IPS-11a (cell line): ENCODE measurements at regions not wholly inside any gene's neighbourhood (a gene's known extent, or its start where the extent isn't known, plus 50 kb on each side); places are given as distances from the start of the nearest gene placed in this dataset.

ENCODE experiments used
- H3K4me3 ChIP-seq: one replicate; pipeline ENCODE4 v1.5.1; 2013; ENCODE audit warnings: low read depth, low read length, control low read depth

DNA sequence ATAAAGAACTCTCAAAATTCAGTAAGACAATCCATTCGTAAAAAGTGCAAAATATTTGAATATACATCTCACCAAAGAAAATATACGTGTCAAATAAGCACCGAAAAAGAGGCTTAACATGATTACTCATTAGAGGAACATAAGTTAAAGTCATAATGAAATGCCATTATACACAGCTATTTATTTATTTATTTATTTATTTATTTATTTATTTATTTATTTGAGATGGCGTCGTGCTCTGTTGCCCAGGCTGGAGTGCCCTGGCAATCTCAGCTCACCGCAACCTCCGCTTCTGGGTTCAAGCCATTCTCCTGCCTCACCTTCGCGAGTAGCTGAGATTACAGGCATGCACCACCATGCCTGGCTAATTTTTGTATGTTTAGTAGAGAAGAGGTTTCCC is 203.6 kb upstream of the UBASH3B start:
- no peak overlapping the region for H3K4me3 ChIP-seq

DNA sequence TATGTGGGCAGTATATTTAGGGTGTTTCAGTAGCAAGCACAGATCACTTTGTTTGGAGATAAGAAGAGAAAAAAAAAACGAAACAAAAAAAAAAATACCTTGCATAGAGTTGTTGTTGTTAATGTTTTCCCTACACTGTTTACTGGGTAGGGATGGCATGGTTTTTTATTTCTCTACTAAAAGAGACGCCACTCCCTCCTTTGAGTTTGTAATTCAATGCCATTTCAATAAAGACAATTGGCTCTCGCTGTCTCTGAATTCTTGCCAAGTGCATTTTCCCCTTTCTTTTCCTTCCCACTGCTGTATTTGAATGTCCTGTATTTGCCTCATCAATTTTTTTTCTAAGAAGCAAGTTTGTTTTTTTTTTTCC is 213.9 kb upstream of the UBASH3B start:
- no peak overlapping the region for H3K4me3 ChIP-seq

DNA sequence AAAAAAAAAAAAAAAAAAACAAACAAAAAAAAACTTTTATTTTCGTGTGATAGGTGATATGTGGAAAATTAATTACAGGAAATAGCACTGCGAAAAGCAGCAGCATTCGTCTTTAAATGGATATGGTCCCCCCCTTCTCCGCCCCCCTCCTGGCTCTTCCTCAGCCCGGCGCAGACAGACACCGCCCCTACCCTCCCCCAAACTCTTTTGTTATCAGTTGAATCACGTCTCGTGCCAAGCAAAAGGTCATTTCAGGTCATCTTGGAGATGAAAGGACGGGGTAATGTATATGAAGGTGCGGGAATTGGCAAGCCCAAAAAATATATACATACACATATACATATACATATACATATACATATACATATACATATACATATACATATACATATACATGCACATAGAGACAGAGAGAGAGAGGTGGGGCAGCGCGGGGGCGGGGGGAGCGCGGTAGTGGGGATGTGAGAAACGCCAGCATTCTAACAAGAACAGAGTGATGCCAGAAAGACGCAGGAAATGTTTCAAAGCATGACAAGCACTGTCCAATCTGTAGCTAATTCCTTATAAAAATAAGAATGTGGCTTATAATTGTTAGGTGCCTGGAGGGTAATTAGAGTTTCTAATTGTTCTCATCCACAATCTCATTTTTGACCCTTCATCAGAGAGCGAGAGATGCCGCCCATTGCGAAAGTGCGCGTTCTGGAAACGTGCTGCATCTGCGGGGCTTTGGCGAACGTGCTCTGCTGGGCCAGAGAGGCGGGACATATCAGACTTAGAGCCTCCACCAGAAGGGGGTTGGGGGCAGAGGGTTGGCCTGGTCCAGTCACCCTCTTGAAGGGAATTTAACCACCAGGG is 214.5 kb upstream of the UBASH3B start:
- no peak overlapping the region for H3K4me3 ChIP-seq

DNA sequence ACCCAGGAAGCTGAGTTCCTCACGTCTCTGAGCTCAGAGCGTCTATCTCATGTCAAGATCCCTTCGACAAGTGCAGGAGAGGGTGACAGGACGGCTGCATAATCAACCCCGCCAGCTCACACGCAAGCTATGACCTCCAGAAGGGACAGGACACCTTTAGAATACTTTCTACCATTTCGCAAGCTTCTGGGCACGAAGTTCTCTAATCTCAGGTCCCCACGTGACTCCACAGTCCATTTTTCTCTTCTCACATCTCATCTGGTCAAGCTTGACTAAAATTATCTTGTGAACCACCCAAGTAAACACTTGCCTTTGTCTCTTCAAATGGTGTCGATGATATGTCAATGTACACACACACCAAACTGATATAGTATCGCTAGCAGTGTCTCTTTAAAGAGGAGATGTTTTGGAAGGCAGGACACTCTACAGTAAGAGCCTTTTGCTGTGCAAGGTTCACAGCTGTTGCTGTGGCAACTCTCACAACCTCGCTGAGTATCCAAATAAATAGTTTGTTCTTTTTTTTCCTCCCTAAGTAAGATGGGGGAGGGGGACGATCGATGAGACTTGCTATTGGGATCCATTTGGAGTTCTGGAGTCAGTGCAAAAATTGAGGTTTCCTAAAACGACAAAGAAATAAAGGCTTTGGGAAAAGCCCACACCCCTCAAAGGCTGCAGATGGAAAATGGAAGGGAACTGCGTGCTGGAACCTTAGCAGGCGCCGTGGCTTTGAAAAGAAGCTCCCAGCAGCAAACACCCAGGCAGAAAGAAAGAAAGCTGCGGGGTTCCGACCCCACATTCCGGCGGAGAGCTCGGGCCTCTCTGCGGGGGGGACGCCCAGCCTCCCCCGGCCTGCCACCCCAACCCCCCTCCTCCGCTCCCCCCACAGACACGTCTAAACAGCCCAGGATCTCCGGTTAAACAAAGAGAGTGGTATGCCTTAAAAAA is 215.4 kb upstream of the UBASH3B start:
- H3K4me3 ChIP-seq: peak overlapping the region; percentile 13

DNA sequence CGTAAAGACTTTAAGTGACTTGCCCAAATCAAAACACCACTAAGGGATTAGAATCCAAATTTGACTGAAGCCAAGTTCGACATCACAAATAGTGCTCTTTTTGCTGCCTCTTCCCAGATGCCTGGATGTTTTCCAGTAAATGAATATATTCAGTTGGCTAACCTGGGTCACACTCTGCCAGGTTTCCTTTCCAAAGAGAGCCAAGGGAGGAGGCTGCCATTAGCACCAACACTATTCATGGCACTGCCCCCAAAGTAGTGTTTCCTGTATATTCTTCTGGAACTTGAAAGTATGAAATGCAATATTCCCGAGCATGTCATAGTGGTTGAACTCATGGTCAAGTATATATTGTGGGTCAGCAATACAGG is 219.3 kb upstream of the UBASH3B start:
- H3K4me3 ChIP-seq: no peak overlapping the region

DNA sequence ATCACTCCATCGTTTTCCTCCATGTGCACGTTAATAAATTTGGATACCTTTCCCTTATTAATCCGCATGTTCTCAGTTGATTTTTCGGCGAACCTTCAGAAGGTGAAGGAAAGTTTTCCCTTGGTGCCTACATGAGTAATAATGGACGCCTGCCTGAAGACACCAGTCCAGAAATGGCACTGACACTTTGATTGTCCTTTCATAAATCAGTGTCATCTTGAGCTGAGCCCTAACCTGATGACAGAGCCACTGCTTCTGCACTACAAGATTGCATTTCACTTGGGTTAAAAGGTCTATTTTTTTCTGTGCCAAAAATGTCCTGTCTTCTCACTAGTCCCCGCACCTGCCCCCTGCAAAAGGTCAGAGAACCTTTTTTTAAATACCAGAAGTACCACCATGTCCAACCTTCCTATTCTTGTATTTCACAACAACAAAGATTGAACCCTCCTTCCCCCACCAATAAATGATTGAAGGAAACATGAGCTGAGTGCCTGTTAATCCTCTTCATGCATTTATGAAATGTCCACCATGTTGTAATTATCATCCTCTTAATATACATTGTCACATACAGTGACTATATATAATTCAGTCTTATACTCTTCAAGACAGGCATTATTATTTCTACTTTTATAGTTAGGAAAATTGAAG is 219.9 kb upstream of the UBASH3B start:
- no peak overlapping the region for H3K4me3 ChIP-seq

DNA sequence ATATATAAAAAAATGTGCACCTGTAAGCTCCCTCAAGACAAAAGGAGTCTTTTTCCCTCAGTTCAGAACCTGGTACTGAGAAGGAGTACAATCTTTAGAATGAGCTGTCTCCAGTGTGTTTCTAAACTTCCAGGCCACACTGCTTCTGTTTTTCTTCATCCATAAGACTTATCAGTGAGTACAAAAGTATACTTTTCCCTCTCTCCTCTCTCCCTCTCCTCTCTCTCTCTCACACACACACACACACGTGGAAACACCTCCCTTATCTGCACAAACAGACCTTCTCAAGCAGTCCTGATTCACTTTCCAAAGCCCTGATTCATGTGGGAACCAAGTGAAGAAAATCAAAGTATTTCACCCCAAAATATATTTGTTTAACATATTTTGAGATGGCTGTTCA is 220.7 kb upstream of the UBASH3B start:
- no peak overlapping the region for H3K4me3 ChIP-seq

DNA sequence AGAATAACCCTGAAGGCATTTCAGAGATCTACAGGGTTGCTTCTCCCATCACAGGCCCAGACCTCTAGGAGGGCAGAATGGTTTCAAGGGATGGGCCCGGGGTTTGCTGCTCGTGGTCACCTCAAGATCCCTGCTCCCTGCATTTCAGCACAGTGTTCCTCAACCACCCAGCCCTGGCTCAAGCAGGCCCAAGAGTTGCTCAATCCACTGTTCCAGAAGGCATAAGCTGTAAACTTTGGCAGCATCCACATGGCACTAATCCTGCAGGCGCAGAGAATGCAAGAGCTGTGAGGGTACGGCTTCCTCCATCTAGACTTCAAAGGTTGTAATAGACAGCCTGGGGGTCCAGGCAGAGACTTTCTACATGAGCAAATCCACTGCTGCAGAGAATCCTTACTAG is 225.0 kb upstream of the UBASH3B start:
- H3K4me3 ChIP-seq: no peak overlapping the region

DNA sequence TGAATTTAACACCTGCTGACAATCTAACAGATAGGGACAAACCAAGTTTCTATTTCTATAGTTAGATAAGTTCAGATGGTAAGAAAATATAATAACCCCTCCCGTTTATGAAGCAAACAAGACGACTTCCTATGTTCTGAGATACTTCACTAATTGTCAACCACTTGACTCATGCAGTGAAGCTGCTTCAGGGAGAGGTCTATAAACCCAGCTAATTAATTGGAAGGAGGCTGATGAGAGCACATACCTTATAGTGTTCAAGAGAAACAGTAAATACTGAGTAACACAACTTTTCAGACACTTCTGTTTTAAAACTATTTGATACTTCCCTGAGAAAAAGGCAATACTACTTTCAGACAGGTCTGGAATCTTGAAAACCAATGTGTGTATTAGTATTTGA is 229.4 kb upstream of the UBASH3B start:
- H3K4me3 ChIP-seq: no peak overlapping the region

DNA sequence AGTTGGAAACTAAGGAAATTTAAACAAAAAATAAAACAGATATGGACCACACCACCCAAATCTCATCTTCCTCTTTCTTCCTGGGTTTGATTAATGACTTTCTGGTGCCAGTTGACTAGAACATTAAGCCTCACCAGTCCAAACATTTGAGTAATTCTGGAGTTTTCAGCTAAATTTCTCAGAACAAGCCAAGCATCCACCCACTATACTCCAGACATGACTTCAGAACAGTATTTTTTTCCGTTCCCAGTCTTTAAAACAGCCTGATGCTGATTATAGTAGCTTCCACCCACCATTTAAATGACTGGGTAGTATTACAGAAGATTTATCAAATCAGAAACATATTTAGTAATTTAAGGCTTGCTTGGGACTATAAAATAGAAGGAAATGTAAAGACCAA is 230.9 kb upstream of the UBASH3B start:
- no peak overlapping the region for H3K4me3 ChIP-seq

DNA sequence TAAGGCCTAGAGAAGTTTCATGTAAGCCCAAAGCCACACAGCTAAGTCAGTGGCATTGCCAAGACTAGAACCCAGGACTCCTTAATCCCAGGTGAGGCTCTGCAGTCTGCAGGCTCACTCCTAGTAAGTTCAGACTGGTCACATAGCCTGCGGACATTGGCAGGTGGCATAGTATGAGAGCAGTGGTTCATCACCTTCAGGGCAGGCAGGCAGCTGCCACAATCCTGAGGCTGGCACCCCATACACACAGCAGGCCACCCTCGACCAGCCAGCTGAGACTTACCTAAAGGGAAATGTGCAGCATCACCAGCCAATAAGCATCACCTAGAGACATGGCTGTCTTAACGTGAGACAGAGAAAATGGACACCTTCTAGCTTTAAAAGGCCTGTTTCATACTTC is 231.6 kb upstream of the UBASH3B start:
- no peak overlapping the region for H3K4me3 ChIP-seq

DNA sequence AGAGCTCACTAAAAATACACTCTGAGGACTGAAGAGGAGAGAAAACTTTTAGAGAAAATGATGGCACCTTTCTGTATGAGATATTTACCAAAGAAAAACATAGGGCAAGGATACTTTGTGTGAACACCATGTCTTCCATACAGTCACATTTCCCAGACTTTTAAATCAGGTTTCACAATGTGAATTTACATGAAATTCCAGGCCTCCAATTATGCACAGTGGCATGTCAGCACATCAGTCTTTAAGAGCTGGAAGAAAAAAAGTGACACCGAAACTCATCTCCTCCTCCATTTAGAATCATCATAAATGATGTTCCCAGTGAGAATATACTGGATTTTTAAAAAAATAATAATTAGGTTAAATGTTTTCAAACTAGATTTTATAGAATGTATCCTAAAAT is 232.2 kb upstream of the UBASH3B start:
- H3K4me3 ChIP-seq: no peak overlapping the region

DNA sequence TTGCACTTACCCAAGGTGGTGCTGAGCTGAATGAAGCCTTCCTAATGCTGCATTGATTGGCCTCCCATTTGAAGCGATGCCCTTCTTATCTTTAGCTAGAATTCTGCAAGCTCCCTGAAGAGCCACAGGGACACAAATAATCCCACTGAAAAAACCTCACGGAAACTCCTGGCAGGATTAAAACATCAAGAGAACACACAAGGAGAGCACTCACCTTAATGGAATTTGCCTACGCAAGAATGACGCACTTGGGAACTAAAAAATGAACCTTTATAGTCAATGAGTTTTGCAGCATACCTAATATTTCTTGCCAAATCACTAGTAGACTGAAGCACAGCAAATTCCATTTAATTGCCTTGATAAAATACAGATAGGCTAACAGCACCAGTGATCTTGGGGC is 232.8 kb upstream of the UBASH3B start:
- H3K4me3 ChIP-seq: no peak overlapping the region

DNA sequence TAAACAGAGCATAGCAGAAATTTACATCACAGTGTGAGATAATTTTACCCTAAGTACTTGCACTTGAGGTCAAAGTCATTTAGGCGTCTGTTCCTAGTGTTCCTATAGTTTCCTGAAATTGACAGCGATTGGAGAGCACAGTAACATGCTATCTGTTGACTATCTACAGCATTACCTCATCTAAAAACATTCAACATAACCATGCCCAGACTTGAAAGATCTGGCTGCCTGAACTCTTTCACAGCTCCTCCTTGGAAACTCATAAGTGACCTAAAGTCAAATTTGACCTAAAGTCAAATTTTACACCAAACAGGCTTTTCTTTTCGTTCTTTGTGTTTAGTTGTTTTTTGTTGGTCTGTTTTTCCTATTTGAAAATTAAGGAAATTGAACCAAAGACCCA is 233.8 kb upstream of the UBASH3B start:
- H3K4me3 ChIP-seq: no peak overlapping the region

DNA sequence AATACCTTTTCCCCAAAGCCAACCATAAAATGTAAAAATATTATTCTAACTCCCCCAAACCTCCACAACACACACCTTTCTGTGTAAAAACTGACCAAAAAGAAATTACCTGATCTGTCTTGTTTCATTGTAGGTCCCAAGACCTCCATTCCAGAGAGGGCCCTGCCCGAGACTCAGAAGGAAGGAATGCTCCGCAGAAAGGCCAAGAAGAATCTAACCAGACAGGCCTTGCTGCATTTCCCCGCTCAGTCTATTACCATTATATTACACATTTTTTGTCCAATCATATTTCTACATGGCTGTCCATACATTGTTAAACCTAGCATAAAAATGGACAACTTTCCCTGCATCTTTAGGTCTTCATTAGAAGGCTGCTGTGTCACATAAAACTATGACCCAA is 237.5 kb upstream of the UBASH3B start:
- no peak overlapping the region for H3K4me3 ChIP-seq

DNA sequence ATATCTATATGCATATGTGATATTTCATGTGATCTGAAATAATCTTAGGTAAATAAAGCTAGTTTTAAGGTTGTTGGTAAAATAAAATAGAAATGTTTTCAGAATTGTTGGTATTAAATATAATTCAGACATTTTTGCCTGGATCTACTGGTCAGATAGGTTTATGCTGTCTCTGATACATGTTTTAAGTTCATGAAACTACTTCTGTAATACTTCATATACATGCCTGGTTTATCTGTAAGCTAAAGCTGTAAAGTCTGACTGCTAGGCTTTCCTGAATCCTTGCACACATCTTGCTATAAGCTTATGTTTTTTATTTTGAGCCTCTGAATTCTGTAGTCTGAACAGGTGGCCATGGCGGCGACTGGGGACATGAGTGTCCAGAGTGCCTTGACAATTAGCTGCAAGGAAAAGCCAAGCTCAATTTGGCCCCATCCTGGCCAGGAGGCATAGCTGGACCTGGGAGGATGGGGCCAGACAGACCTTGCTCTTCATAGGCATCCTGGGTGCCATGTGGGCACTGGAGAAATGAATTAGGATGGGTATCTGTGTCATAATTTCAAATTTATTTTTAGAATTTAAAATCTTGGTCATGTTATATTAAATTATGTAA is 241.0 kb upstream of the UBASH3B start:
- H3K4me3 ChIP-seq: no peak overlapping the region

DNA sequence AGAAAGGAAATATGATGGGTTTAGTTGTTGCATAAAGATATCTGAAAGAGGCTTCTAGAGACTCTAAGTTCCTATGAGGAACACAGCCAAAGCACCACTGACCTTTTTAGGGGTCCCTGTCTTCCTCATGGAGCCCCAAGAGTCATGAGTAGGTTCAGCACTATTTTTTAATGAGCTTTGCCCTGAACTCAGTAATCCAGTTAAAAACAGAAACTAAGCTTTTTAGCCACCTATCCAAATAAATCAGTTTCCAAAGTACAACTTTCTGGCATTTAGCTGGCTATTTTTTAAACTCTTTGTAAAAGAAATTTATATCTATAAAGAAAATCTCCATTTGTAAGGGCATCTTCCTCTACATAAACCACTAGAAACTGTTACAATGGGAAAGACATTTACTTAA is 241.8 kb upstream of the UBASH3B start:
- H3K4me3 ChIP-seq: no peak overlapping the region

DNA sequence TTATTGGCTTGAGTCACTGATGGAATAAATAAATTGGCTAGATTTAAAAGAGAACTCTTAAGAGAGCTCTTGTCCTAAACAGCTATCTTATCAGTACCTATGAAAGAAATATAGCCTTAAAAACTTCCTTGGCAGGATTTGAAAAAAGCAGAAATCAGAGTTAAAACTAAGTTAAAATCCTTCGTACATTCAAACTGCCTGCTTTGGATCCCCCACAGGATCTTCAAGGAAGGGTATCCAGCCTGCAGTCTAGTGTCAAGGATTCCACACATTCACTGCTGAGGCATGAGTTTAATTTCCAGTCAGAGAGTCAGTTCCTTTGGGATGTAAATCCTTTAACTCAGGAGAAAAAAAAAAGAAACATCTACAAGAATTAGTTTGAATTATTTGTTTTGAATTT is 242.9 kb upstream of the UBASH3B start:
- H3K4me3 ChIP-seq: no peak overlapping the region

DNA sequence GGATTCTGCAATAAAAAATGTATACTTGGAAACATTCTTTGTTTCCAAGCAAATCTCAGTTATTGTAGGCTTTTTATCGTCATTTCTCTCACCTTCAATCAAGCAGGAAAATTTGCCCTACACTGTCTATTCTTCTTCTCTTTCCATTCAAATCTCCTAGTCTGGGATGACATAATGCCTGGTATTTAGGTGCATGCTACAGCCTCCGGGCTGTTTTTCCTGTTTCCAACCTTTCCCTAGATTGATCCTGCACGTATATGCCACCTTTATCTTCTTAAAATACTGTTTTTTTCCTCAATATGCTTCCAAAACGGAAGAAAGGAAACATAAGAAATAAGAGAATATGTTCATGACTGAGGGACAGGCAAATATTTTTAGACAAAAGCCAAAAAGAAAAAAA is 249.1 kb upstream of the UBASH3B start:
- H3K4me3 ChIP-seq: no peak overlapping the region

DNA sequence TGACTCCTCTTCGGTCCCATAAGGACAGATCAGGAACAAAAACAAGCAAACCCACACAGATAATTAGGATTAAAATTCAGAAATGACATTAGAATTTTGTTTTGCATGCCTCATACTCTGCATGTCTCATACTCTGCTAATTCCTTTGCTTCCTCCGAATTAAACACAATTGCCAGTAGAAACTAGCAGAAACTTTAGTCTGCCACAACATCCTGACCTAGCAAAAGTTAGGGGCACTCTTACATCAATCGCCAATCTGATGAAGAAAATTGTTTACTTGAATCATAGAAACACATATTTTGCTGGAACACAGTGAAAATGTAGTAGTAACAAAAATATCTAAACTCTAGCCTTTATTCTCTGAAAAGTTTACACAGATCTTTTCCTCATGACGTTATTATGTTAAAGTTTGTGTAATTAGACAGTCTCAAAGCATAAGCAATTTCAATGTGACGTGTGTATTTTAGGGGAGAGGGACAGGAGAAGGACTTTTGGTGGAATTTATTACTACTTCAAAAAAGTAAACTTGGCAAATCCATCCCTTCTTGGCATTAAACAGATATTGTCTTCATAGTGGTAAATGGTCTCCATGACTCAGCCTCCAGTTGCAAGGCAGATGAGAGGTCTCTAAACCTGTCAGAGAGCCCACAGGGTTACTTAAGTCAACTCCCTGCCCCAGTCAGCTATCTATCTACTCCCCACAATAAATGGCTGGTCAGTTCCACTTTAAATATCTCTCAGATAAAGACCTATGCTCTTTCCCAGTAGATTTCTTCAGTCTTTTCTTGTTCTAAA is 249.8 kb upstream of the UBASH3B start:
- no peak overlapping the region for H3K4me3 ChIP-seq
